Middle frontal gyrus (tissue), 1 donor: ENCODE measurements at regions not wholly inside any gene's neighbourhood (a gene's known extent, or its start where the extent isn't known, plus 50 kb on each side); places are given as distances from the start of the nearest gene placed in this dataset.
A peak's percentile ranks its signal among the peaks of the same experiment; 100 is the strongest.
"Not testable (repeated sequence)": the region's sequence is repeated elsewhere in the genome, so short reads cannot be mapped to it uniquely, and the experiment has no call there.

Experiments used
- DNase-seq: peaks from one replicate; pipeline ENCODE4 v3.0.0-alpha.2; 2015; ENCODE audit warnings: low spot score; ENCODE audit errors: extremely low spot score

GRCh38 chr22:33142282-33143055 is 84.3 kb upstream of the SYN3 start:
- DNase-seq, result no peak

- no peak for DNase-seq
Measured at GRCh38 chr22:33139937-33140336, 81.8 kb upstream of the SYN3 start.

GRCh38 chr22:33138333-33138732 is 80.2 kb upstream of the SYN3 start:
- not testable (repeated sequence) for DNase-seq

DNA sequence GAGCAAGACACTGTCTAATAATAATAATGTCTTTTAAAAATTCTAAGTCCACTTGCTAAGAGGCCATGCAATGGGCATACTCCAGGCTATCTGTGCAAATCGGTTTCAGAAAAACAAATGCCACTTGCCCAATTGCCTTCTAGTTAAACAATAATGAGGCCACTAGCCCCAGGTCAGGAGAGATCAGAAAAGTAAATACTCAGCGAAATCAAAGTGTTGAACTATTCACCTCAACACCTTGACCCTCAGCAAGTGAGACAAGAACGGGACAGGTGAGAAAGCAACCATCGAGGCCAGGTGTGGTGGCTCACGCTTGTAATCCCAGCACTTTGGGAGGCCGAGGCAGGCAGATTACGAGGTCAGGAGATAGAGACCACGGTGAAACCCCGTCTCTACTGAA is 72.3 kb upstream of the SYN3 start:
- DNase-seq, result no peak

DNA sequence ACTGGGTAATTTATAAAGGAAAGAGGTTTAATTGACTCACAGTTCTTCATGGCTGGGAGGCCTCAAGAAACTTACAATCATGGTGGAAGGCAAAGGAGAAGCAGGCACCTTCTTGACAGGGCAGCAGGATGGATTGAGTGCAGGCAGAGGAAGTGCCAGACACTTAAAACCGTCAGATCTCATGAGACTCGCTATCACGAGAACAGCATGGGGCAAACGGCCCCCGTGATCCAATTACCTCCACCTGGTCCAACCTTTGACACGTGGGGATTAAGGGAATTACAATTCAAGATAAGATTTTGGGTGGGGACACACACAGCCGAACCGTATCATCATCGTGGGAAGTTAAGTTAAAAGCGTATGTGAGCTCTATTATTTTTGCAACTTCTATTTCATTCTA is 71.4 kb upstream of the SYN3 start:
- DNase-seq, result no peak

- peak; percentile 43 for DNase-seq
Measured at GRCh38 chr22:33126881-33127280, 68.7 kb upstream of the SYN3 start.

- DNase-seq, result no peak
Measured at GRCh38 chr22:33124471-33124870, 66.3 kb upstream of the SYN3 start.

- not testable (repeated sequence) for DNase-seq
Measured at GRCh38 chr22:33122439-33122838, 64.3 kb upstream of the SYN3 start.

DNA sequence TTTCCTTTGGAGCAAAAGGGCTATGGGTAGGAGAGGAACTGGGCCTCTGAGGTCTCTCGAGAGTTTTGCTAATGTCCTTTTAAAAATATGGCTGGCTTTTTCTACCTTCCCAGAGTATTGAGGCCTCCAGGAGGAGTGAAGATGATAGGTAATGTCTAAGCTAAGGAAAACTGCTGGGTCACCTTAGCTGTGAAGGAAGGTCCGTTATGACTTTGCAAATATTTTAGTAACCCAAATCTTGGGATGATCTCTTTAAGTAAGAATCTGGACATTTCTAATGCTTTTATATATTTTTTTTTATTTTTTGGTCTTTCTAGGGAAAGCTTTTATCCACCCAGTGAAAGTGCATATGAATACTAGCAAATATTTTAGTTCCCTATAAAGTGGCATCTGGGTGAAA is 60.9 kb upstream of the SYN3 start:
- DNase-seq, result no peak

GRCh38 chr22:33117821-33118220 is 59.6 kb upstream of the SYN3 start:
- no peak for DNase-seq

DNA sequence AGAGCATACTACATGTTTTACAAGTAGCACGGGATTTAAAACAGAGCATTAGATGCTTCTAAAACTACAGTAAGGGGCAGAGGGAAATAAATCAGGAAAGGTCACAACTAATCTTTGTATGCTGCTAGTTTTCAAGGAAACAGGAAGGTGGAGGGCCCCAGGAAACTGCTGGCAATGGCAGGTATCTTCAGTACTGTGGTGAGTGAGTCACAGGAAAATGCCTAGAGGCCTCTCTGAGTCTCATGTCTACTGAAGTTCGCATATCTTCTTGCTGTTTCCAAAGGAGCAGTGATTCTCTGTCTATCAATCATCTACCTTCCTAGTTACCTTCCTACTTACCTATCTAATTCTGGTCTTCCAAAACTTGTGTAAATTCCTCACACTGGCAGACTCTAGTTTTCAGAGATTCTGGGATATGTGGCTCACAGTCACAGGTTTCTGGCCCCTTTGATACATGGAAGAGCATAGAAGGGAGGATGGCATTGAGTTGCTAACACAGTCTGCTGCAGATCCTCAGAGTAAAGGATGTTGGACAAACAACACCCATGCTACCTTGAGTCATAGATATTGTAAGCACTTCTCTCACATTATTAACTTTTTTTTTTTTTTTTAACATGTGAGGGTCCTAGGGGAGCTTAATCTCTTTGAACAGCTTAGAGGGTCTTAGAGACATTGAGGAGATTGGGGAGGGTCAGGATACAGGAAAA is 58.8 kb upstream of the SYN3 start:
- DNase-seq, result no peak

DNA sequence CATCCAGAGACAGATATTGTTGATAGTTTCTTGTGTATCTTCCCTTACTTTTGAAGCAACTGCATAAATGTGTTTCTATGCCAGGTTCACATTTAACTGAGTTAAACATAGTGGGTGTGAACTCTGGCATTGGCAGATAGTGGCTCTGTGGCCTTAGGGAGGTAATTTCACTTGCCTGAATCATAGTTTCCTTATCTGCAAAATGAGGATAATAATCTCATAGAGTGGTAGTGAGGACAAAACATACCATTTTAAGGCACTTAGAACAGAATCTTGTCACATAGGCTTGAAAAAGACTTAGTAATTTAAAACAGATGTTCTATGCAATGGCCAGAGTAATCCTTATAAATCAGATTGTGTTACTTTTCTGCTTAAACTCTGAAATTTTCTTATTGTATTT is 56.4 kb upstream of the SYN3 start:
- no peak for DNase-seq

DNA sequence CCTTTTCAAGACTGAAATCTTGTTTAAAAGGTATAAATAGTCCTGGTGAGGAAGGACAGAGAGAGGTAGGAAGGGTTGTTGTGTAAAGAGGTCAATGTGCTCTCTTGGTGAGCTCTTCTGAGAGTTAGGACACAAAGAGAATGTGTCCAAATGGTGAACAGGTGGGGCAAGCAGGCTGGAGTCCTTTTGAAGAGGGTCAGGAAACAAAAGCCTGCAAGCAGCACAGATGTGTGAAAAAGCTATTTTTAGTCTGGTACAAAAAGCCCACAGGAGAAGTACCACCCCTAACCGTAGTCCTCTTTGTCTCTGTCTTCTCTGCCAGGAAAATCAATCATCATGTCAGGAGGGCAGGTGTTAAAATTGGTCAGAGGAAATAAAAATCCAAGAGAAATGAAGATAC is 54.4 kb upstream of the SYN3 start:
- no peak for DNase-seq

- no peak for DNase-seq
Measured at GRCh38 chr22:33111491-33111890, 53.3 kb upstream of the SYN3 start.

GRCh38 chr22:33110562-33111163 is 52.5 kb upstream of the SYN3 start:
- DNase-seq, result no peak

DNA sequence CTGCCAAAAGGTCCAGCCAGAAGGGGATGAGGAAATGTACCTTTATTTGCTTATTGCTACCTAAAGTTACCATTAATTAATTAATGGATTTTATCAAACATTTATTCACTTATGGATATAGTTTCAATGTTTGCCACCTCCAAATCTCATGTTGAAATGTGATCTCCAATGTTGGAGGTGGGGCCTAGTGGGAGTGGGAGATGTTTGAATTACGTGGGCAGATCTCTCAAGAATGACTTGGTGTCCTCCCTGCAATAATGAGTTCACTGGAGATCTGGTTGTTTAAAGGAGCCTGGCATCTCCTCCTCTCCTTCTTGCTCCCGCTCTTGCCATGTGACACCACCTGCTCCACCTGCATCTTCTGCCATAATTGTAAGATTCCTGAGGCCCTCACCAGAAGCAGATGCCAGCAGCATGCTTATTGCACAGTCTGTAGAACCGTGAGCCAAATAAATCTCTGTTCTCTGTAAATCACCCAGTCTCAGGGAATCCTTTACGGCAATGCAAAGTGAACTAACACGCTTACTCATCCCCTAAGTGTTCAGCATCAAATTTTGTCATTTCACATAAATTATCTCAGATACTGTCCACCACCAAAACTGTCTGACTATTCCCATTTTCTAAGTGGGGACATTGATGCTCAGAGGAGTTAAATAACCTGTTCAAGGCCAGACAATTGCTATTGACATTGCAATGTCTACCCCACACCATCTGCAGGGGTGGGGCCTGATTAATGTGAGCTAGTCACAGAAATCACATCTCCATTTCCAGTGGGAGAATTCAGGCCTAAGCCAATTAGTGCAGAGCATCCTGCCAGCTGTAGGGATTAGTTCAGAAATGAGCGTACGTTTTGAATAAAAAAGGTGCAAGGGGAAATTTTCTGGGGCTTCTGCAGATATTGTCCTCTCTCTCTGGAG is 51.6 kb upstream of the SYN3 start:
- DNase-seq, result no peak

- DNase-seq, result no peak
Measured at GRCh38 chr22:33108037-33108436, 49.9 kb upstream of the SYN3 start.
